Peyer's patch (tissue), 4 donors: ENCODE measurements at regions not wholly inside any gene's neighbourhood (a gene's known extent, or its start where the extent isn't known, plus 50 kb on each side); places are given as distances from the start of the nearest gene placed in this dataset.

Experiments used
- POLR2A ChIP-seq, 2 donors: fragments of 450-650 bp; IDR thresholded peaks; one replicate each; pipeline ENCODE4 v1.5.1; 2017; ENCODE audit warnings: antibody characterized with exemption in 2 of 2, mild to moderate bottlenecking in 2 of 2, moderate library complexity in 2 of 2
- TF ChIP-seq, protein P1 (sequence below), 6 experiments: fragments of 450-650 bp in 4 of 6; fragments of 200-600 bp in 2 of 6; sonication (generic) in 1 of 6; IDR thresholded peaks; one replicate each; pipeline ENCODE4 v1.5.1; 2017 to 2019; ENCODE audit warnings: antibody characterized with exemption in 6 of 6, mild to moderate bottlenecking in 3 of 6, moderate library complexity in 1 of 6

- TF ChIP-seq, protein P1, sequence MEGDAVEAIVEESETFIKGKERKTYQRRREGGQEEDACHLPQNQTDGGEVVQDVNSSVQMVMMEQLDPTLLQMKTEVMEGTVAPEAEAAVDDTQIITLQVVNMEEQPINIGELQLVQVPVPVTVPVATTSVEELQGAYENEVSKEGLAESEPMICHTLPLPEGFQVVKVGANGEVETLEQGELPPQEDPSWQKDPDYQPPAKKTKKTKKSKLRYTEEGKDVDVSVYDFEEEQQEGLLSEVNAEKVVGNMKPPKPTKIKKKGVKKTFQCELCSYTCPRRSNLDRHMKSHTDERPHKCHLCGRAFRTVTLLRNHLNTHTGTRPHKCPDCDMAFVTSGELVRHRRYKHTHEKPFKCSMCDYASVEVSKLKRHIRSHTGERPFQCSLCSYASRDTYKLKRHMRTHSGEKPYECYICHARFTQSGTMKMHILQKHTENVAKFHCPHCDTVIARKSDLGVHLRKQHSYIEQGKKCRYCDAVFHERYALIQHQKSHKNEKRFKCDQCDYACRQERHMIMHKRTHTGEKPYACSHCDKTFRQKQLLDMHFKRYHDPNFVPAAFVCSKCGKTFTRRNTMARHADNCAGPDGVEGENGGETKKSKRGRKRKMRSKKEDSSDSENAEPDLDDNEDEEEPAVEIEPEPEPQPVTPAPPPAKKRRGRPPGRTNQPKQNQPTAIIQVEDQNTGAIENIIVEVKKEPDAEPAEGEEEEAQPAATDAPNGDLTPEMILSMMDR (IDR thresholded peaks at IDR 0.05) = no peak
- no peak for TF ChIP-seq POLR2A (IDR thresholded peaks at IDR 0.05)
These were observed 683.0 kb upstream of the PKDCC start for GRCh38 chr2:41364842-41365241.
